Kidney tubule cell (primary cell): ENCODE measurements at regions not wholly inside any gene's neighbourhood (a gene's known extent, or its start where the extent isn't known, plus 50 kb on each side); places are given as distances from the start of the nearest gene placed in this dataset.

ENCODE experiments used
- DNase-seq: peaks from one replicate; pipeline ENCODE4 v3.0.0-alpha.2; 2018; ENCODE audit warnings: low spot score

GRCh38 chr11:109349276-109350080, 72.5 kb upstream of the C11orf87 start:
- no peak for DNase-seq

GRCh38 chr11:109350091-109350490, 71.9 kb upstream of the C11orf87 start:
- DNase-seq: no peak

- DNase-seq: no peak
These were observed 59.9 kb upstream of the C11orf87 start for GRCh38 chr11:109362059-109362458.

- no peak for DNase-seq
These were observed 58.3 kb upstream of the C11orf87 start for GRCh38 chr11:109363682-109364081.

- DNase-seq: no peak
These were observed 57.1 kb upstream of the C11orf87 start for GRCh38 chr11:109364851-109365250.

GRCh38 chr11:109371444-109372176, 50.4 kb upstream of the C11orf87 start:
- no peak for DNase-seq
